ENCODE measurements at regions not wholly inside any gene's neighbourhood (a gene's known extent, or its start where the extent isn't known, plus 50 kb on each side); places are given as distances from the start of the nearest gene placed in this dataset.
A peak's percentile ranks its signal among the peaks of the same experiment; 100 is the strongest.

DNA sequence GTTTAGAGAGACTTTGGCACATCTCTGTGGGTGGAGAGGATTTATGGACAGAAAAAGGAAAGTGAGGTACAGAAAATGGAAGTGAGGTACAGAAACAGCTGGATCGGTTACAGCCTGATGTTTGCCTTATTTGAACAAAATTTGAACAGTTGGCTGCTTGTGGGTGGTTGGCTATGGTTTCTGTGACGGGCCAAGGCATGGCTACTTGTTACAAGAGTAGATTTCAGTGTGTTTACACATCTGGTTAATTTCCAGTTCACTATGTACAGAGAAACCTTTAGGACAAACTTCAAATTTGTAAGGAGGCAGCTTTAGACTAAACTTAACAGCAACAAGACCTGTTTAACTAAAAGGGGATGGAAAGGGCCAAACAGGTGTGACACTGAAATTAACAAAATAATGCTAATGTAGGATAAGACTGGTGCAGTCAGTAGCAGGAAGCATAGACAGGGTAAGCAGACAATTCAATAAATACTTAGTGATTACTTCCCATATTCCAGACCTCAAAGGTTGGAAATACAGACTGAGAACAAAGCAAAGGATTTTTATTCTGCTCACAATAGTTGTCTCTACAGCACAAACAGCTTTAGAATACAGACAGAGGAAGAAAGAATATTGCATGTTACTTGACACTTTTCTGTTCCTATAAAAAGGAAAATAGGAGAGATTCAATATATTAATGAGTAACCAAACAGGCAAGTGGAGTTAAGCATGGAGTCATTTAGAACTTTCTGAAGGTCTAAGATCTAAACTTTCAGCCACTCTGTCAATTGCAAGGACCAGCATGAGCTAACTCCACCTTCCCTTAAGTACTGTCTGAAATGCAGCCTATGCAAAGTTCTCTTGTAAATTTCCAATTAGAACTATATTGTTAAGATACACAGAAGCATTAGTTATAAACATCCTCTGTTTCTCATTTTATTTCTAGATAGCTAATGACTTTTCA, 294.4 kb upstream of the FAT4 start:
- no peak for DNase-seq (ENCODE audit: low spot score, unreplicated experiment)
- TF ChIP-seq CTCF (IDR thresholded peaks at IDR 0.05; ENCODE audit: unreplicated experiment): no peak
- H3K4me1 Mint-ChIP-seq (ENCODE audit: low read depth): peaks cover 2% of the 10 kb centered on the region
- no peak overlapping the region for H3K4me3 Mint-ChIP-seq (ENCODE audit: low read depth)
- no peaks in the 10 kb centered on the region for H3K36me3 Mint-ChIP-seq (ENCODE audit: insufficient read depth)
- H3K27ac Mint-ChIP-seq: no peak overlapping the region
- peaks cover 10% of the 10 kb centered on the region for H3K9me3 Mint-ChIP-seq (ENCODE audit: low read depth)
- no peaks in the 10 kb centered on the region for H3K27me3 Mint-ChIP-seq

GRCh38 chr4:125016892-125017299, 297.9 kb upstream of the FAT4 start:
- TF ChIP-seq CTCF (IDR thresholded peaks at IDR 0.05; ENCODE audit: unreplicated experiment): no peak
- peaks cover 10% of the 10 kb centered on the region for H3K9me3 Mint-ChIP-seq (ENCODE audit: low read depth)
- no peaks in the 10 kb centered on the region for H3K36me3 Mint-ChIP-seq (ENCODE audit: insufficient read depth)
- H3K4me3 Mint-ChIP-seq (ENCODE audit: low read depth): no peak overlapping the region
- H3K27ac Mint-ChIP-seq: peak overlapping the region; percentile 25
- peaks cover 2% of the 10 kb centered on the region for H3K4me1 Mint-ChIP-seq (ENCODE audit: low read depth)
- no peak for DNase-seq (ENCODE audit: low spot score, unreplicated experiment)
- H3K27me3 Mint-ChIP-seq: no peaks in the 10 kb centered on the region

DNA sequence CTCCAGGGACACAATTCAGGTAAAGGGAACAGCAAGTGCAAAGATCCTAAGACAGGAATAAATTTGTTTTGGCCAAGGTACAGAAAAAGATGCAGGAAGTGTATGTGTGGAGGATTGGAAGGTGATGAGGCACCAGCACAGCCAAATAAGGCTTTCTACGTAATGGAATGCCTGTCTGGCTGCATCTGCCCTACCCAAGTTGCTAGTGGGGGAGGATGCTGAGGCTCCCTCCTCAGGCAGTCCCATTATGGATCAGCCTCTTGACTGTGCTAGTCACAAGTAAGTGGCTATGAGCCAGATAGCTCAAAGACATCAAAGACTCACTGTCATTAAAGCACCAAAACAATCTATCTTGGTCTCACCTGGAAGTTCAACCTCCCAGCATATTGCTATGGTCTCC, 300.9 kb upstream of the FAT4 start:
- H3K9me3 Mint-ChIP-seq (ENCODE audit: low read depth): peaks cover 4% of the 10 kb centered on the region
- H3K27ac Mint-ChIP-seq: no peak overlapping the region

GRCh38 chr4:125011646-125012045, 299.1 kb upstream of the ANKRD50 start:
- H3K36me3 Mint-ChIP-seq (ENCODE audit: insufficient read depth): peaks cover 3% of the 10 kb centered on the region
- H3K4me3 Mint-ChIP-seq (ENCODE audit: low read depth): no peak overlapping the region
- TF ChIP-seq CTCF (IDR thresholded peaks at IDR 0.05; ENCODE audit: unreplicated experiment): no peak
- no peaks in the 10 kb centered on the region for H3K4me1 Mint-ChIP-seq (ENCODE audit: low read depth)
- H3K27ac Mint-ChIP-seq: no peak overlapping the region
- no peaks in the 10 kb centered on the region for H3K27me3 Mint-ChIP-seq
- peaks cover 9% of the 10 kb centered on the region for H3K9me3 Mint-ChIP-seq (ENCODE audit: low read depth)
- no peak for DNase-seq (ENCODE audit: low spot score, unreplicated experiment)

More for the DNA sequence above, 300.9 kb upstream of the FAT4 start:
- Mint-ChIP-seq H3K4me3 (ENCODE audit: low read depth) (no peak overlapping the region), H3K4me1 (ENCODE audit: low read depth) (no peaks in the 10 kb centered on the region), H3K27me3 (no peaks in the 10 kb centered on the region), H3K36me3 (ENCODE audit: insufficient read depth) (no peaks in the 10 kb centered on the region)
- no peak for DNase-seq (ENCODE audit: low spot score, unreplicated experiment)
- TF ChIP-seq CTCF (IDR thresholded peaks at IDR 0.05; ENCODE audit: unreplicated experiment): no peak

DNA sequence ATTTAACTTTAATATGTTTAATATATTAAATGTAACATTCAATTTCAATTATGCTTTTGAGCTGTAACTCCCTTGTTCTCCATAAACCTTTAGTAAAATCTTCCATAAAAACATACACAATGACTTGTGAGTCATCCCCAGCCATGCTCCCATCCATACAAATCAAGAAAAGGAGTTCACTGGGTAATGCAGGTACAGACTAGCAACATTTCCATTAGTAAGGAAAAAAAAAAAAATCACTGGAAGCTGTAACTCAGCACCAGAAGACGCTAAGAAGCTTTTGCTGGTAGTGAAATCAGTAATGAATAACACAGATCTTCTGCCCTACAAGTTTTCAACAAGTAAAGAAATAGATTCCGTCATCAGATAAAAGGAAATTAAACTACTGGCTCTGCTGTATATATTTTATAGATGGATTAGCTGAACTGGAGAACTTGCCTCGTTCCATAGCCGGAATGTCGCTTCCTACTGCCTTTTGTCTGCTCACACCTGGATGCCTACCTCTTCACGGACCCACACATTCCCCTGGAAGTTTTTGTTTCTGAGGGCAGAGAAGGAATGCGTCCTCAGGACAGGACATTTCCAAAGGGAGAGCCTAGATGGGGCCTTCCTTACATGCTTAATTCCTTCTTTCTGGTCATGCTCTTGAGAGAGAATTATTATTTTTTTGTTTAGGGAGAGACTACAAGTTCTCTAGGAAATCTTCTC, 298.4 kb upstream of the ANKRD50 start:
- no peak overlapping the region for H3K4me3 Mint-ChIP-seq (ENCODE audit: low read depth)
- H3K9me3 Mint-ChIP-seq (ENCODE audit: low read depth): peaks cover 10% of the 10 kb centered on the region
- no peak for DNase-seq (ENCODE audit: low spot score, unreplicated experiment)
- peaks cover 4% of the 10 kb centered on the region for H3K36me3 Mint-ChIP-seq (ENCODE audit: insufficient read depth)
- no peaks in the 10 kb centered on the region for H3K27me3 Mint-ChIP-seq
- H3K27ac Mint-ChIP-seq: peak overlapping the region; percentile 15
- no peak for TF ChIP-seq CTCF (IDR thresholded peaks at IDR 0.05; ENCODE audit: unreplicated experiment)
- H3K4me1 Mint-ChIP-seq (ENCODE audit: low read depth): no peaks in the 10 kb centered on the region
